A549 (cell line): ENCODE measurements at regions not wholly inside any gene's neighbourhood (a gene's known extent, or its start where the extent isn't known, plus 50 kb on each side); places are given as distances from the start of the nearest gene placed in this dataset.
A peak's percentile ranks its signal among the peaks of the same experiment; 100 is the strongest.

Experiments
- ATAC-seq, 2 experiments: fragments of 200-7000 bp in 1 of 2; fragments of >200 bp in 1 of 2; cut with Nextera tagmentation in 1 of 2; cut with Tn5 transposase in 1 of 2; 3 replicates each; pipeline versions ENCODE4 v1.8.0 to v1.9.1; 2018 to 2020; ENCODE audit warnings: mild to moderate bottlenecking in 1 of 2, moderate library complexity in 1 of 2
- CTCF ChIA-PET: fragments of 300-600 bp; sonication (Branson Sonifier 250); formaldehyde crosslinking; extraction: SDS; loops from one replicate; lab custom pipeline; 2021; ENCODE audit warnings: antibody characterized with exemption, inconsistent platforms; lab: Yijun Ruan, JAX
- POLR2A ChIA-PET: fragments of 350-600 bp; formaldehyde crosslinking; extraction: SDS; loops from one replicate; lab custom pipeline; 2021; ENCODE audit warnings: antibody characterized with exemption, inconsistent platforms; lab: Yijun Ruan, JAX
- DNase-seq, 2 experiments: peaks; one replicate each; pipeline versions ENCODE4 v3.0.0 to v3.0.0-alpha.2; 2011 to 2016; ENCODE audit warnings: low read depth in 1 of 2, low spot score in 1 of 2
- FAIRE-seq: peaks from 2 replicates; lab custom pipeline; 2011; peaks lifted over from hg19 to GRCh38; lab: Jason Lieb, UNC
- H3K27ac ChIP-seq, 2 experiments: fragments of >200 bp; sonication (Bioruptor Twin); formaldehyde crosslinking; 3 replicates each; pipeline ENCODE4 v1.5.1; 2016 to 2017
- H3K4me1 ChIP-seq: fragments of >200 bp; sonication (Bioruptor Twin); formaldehyde crosslinking; 3 replicates; pipeline ENCODE4 v1.6.1; 2016
- H3K4me2 ChIP-seq: fragments of >200 bp; sonication (Bioruptor Twin); formaldehyde crosslinking; 3 replicates; pipeline ENCODE4 v1.6.1; 2016
- H3K4me3 ChIP-seq: fragments of >200 bp; sonication (Bioruptor Twin); formaldehyde crosslinking; 3 replicates; pipeline ENCODE4 v1.5.1; 2016
- H3K9me3 ChIP-seq: fragments of >200 bp; sonication (Bioruptor Twin); formaldehyde crosslinking; 3 replicates; pipeline ENCODE4 v1.6.1; 2016
- CHD2 ChIP-seq: fragments of 150-350 bp; IDR thresholded peaks from 2 replicates; pipeline ENCODE4 v1.6.1; 2014; ENCODE audit warnings: low read length; ENCODE audit not compliant: partially characterized antibody
- CHD4 ChIP-seq: fragments of 200-600 bp; sonication (generic); IDR thresholded peaks from 2 replicates; pipeline ENCODE4 v1.6.1; 2016; ENCODE audit warnings: antibody characterized with exemption, mild to moderate bottlenecking, borderline replicate concordance
- CTCF ChIP-seq: fragments of >200 bp; sonication (Bioruptor Twin); formaldehyde crosslinking; IDR thresholded peaks from 3 replicates; pipeline ENCODE4 v1.5.1; 2016
- E2F6 ChIP-seq: IDR thresholded peaks from 2 replicates; pipeline ENCODE4 v1.6.1; 2012; ENCODE audit warnings: low read depth, borderline replicate concordance
- EHF ChIP-seq: fragments of 250-450 bp; sonication (Bioruptor Pico); IDR thresholded peaks from 2 replicates; pipeline ENCODE4 v1.5.0; 2020; ENCODE audit warnings: mild to moderate bottlenecking
- EHMT2 ChIP-seq: fragments of 200-600 bp; sonication (generic); IDR thresholded peaks from 2 replicates; pipeline ENCODE4 v1.6.1; 2016; ENCODE audit warnings: antibody characterized with exemption, low read depth, mild to moderate bottlenecking, moderate library complexity
- ESRRA ChIP-seq: fragments of 150-350 bp; IDR thresholded peaks from 2 replicates; pipeline ENCODE4 v1.6.1; 2014; ENCODE audit warnings: mild to moderate bottlenecking, low read length, borderline replicate concordance
- FOXS1 ChIP-seq: fragments of 250-450 bp; sonication (Bioruptor Pico); IDR thresholded peaks from 2 replicates; pipeline ENCODE4 v1.5.0; 2020; ENCODE audit warnings: mild to moderate bottlenecking, moderate library complexity
- GATA3 ChIP-seq: IDR thresholded peaks from 2 replicates; pipeline ENCODE4 v1.6.1; 2012; ENCODE audit warnings: borderline replicate concordance
- HEYL ChIP-seq: fragments of 250-450 bp; sonication (Bioruptor Pico); IDR thresholded peaks from 2 replicates; pipeline ENCODE4 v1.8.0; 2021; ENCODE audit warnings: mild to moderate bottlenecking, moderate library complexity
- HOXA7 ChIP-seq: fragments of 250-450 bp; sonication (Bioruptor Pico); IDR thresholded peaks from 2 replicates; pipeline ENCODE4 v1.5.0; 2020; ENCODE audit warnings: mild to moderate bottlenecking, moderate library complexity
- HOXB5 ChIP-seq: fragments of 250-450 bp; sonication (Bioruptor Pico); IDR thresholded peaks from 2 replicates; pipeline ENCODE4 v1.5.0; 2020; ENCODE audit warnings: mild to moderate bottlenecking, moderate library complexity
- JUN ChIP-seq, 2 experiments: fragments of >200 bp; sonication (Bioruptor Twin); formaldehyde crosslinking; IDR thresholded peaks; 2 replicates in 1 of 2; 3 replicates in 1 of 2; pipeline ENCODE4 v1.6.1; 2016 to 2017
- JUNB ChIP-seq: fragments of >200 bp; sonication (Bioruptor Twin); formaldehyde crosslinking; IDR thresholded peaks from 2 replicates; pipeline ENCODE4 v1.6.1; 2016
- KDM1A ChIP-seq: fragments of 200-600 bp; sonication (generic); IDR thresholded peaks from 2 replicates; pipeline ENCODE4 v1.6.1; 2016; ENCODE audit warnings: low read depth, mild to moderate bottlenecking
- KDM5A ChIP-seq: fragments of 200-600 bp; sonication (generic); IDR thresholded peaks from 2 replicates; pipeline ENCODE4 v1.6.1; 2016; ENCODE audit warnings: antibody characterized with exemption, mild to moderate bottlenecking
- MYC ChIP-seq: IDR thresholded peaks from 2 replicates; pipeline ENCODE4 v1.6.1; 2012; ENCODE audit warnings: mild to moderate bottlenecking, inconsistent platforms, low read length, improper control_type of control experiment, borderline replicate concordance
- PBX3 ChIP-seq: IDR thresholded peaks from 2 replicates; pipeline ENCODE4 v1.6.1; 2012
- PHF8 ChIP-seq: fragments of 200-600 bp; sonication (generic); IDR thresholded peaks from 2 replicates; pipeline ENCODE4 v1.6.1; 2016; ENCODE audit warnings: low read depth, mild to moderate bottlenecking, antibody characterized with exemption, moderate library complexity, borderline replicate concordance
- POLR2A ChIP-seq: IDR thresholded peaks from 2 replicates; pipeline ENCODE4 v1.6.1; 2012; ENCODE audit warnings: mild to moderate bottlenecking, low read length
- RFX5 ChIP-seq: fragments of 450-650 bp; IDR thresholded peaks from 2 replicates; pipeline ENCODE4 v1.7.1; 2014; ENCODE audit warnings: antibody characterized with exemption, mild to moderate bottlenecking, moderate library complexity
- RNF2 ChIP-seq: fragments of 200-600 bp; sonication (generic); IDR thresholded peaks from 2 replicates; pipeline ENCODE4 v1.6.1; 2016; ENCODE audit warnings: low read depth, mild to moderate bottlenecking, antibody characterized with exemption, moderate library complexity, borderline replicate concordance
- SMC3 ChIP-seq: fragments of >200 bp; sonication (Bioruptor Twin); formaldehyde crosslinking; IDR thresholded peaks from 3 replicates; pipeline ENCODE4 v1.6.1; 2018; ENCODE audit warnings: inconsistent platforms
- TFCP2L1 ChIP-seq: fragments of 250-450 bp; sonication (Bioruptor Pico); IDR thresholded peaks from 2 replicates; pipeline ENCODE4 v1.5.0; 2021; ENCODE audit warnings: mild to moderate bottlenecking
- TP53 ChIP-seq: fragments of 250-450 bp; sonication (Bioruptor Pico); IDR thresholded peaks from 2 replicates; pipeline ENCODE4 v1.5.0; 2021; ENCODE audit warnings: mild to moderate bottlenecking, moderate library complexity
- ZC3H11A ChIP-seq: fragments of 450-650 bp; IDR thresholded peaks from 2 replicates; pipeline ENCODE4 v1.6.1; 2014; ENCODE audit warnings: antibody characterized with exemption, mild to moderate bottlenecking
- ZFP36 ChIP-seq: fragments of 450-650 bp; IDR thresholded peaks from 2 replicates; pipeline ENCODE4 v1.6.1; 2014; ENCODE audit warnings: borderline replicate concordance; ENCODE audit not compliant: partially characterized antibody
- WGBS: methylation state at CpG from one replicate; pipeline ENCODE4 v1.1.6; 2017; ENCODE audit errors: missing lambda C conversion rate; 5-methylcytosine and 5-hydroxymethylcytosine counted together

GRCh38 chr3:177430653-177431052 lies 233.4 kb upstream of the TBL1XR1 start:
- TF ChIP-seq CTCF (no peak), EHMT2 (no peak), ESRRA (no peak), CHD4 (no peak), PBX3 (no peak), GATA3 (no peak), CHD2 (no peak), TP53 (no peak), SMC3 (no peak), EHF (CRISPR knock-in tag) (no peak), RNF2 (no peak), KDM5A (no peak), JUN (IDR thresholded peaks at IDR 0.05) (no peak), POLR2A (no peak), HOXA7 (CRISPR knock-in tag) (no peak)
- TF ChIP-seq, all 56 proteins: peak for 0
- CTCF ChIA-PET, result no interaction called here
- no peak for ATAC-seq

GRCh38 chr3:177431525-177432176 lies 234.4 kb upstream of the TBL1XR1 start:
- DNase-seq (no peak), ATAC-seq (no peak), FAIRE-seq (no peak)
- Histone ChIP-seq H3K9me3 (no peaks in the 10 kb centered on the region), H3K4me3 (no peak overlapping the region), H3K27ac (no peak overlapping the region), H3K4me1 (peaks cover 5% of the 10 kb centered on the region; the same call in 1 of the 3 replicates), H3K4me2 (0 out of 3 replicates have a peak overlapping the region, but pooled peaks have one; percentile 10)
- POLR2A ChIA-PET, result no interaction called here
- CTCF ChIA-PET, result interaction anchor here (0.6 to 1.0 kb wide), 2 partner anchors 27 to 975 kb away, joined by 3 read pairs; no protein-coding TSS in a partner anchor
- WGBS, result 45% methylated on average over 7 of the region's 7 CpGs
- TF ChIP-seq EHMT2, result no peak

More at GRCh38 chr3:177430653-177431052, 233.4 kb upstream of the TBL1XR1 start:
- no peaks in the 10 kb centered on the region for H3K9me3 ChIP-seq
- peaks cover 5% of the 10 kb centered on the region; the same call in 1 of the 3 replicates for H3K4me1 ChIP-seq
- WGBS, result 94% methylated on average over 5 of the region's 5 CpGs
- no peak for DNase-seq
- no peak overlapping the region for H3K4me3 ChIP-seq
- H3K4me2 ChIP-seq, result no peak overlapping the region
- POLR2A ChIA-PET, result no interaction called here
- no peak overlapping the region for H3K27ac ChIP-seq
- FAIRE-seq, result no peak

GRCh38 chr3:177435301-177435700 lies 238.0 kb upstream of the TBL1XR1 start:
- 81% methylated on average over 3 of the region's 3 CpGs for WGBS
- POLR2A ChIA-PET, result no interaction called here
- FAIRE-seq, result no peak

More at GRCh38 chr3:177435301-177435700, 238.0 kb upstream of the TBL1XR1 start:
- CTCF ChIA-PET, result no interaction called here
- H3K9me3 ChIP-seq, result no peaks in the 10 kb centered on the region
- no peak overlapping the region for H3K27ac ChIP-seq
- H3K4me1 ChIP-seq, result peaks cover 5% of the 10 kb centered on the region; the same call in 1 of the 3 replicates
- TF ChIP-seq ZC3H11A (no peak), E2F6 (no peak), CHD4 (no peak), FOXS1 (CRISPR knock-in tag) (no peak), HOXB5 (CRISPR knock-in tag) (no peak), PBX3 (no peak), KDM1A (no peak), PHF8 (no peak), HOXA7 (CRISPR knock-in tag) (no peak), MYC (no peak), GATA3 (no peak), CTCF (no peak), HEYL (no peak), TFCP2L1 (no peak), RFX5 (no peak), EHMT2 (no peak), POLR2A (no peak), ZFP36 (no peak), JUNB (no peak), CHD2 (no peak)
- no peak overlapping the region for H3K4me2 ChIP-seq
- H3K4me3 ChIP-seq, result no peak overlapping the region
- no peak for DNase-seq
- ATAC-seq, result no peak
